Fibroblast of mammary gland (primary cell): ENCODE measurements at regions not wholly inside any gene's neighbourhood (a gene's known extent, or its start where the extent isn't known, plus 50 kb on each side); places are given as distances from the start of the nearest gene placed in this dataset.

Source experiments
- DNase-seq: peaks from one replicate; pipeline ENCODE4 v3.0.0-alpha.2; 2010; ENCODE audit warnings: low read depth
- H3K4me3 ChIP-seq: 2 replicates; pipeline ENCODE4 v1.5.1; 2011; ENCODE audit warnings: low read depth, mild to moderate bottlenecking, low read length, moderate library complexity; ENCODE audit not compliant: control insufficient read depth
- TF ChIP-seq, protein P1 (sequence below): conservative IDR thresholded peaks from 2 replicates; pipeline ENCODE4 v1.5.1; 2011; ENCODE audit warnings: low read depth, low read length, inconsistent platforms; ENCODE audit not compliant: control insufficient read depth, insufficient read depth

DNA sequence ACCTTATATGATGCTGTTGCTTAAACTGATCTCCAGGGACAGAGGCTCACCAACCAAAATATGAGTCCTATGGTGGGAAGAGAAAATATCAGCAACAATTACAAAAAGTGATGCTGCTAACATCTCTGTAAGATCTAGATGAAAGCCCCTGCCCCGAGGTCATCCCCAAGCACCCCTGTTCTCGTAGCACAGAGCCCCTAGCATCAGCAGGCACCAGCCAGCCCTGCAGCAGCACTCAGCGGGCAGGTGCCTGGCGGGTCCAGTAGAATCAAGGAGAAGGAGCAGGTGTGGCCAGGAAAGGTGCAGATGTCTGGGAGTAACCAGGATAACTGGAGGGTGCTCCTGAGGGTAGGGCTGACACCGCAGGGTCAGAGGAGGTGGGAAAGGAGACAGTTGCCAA is 474.2 kb upstream of the MYT1L start:
- TF ChIP-seq, protein P1, sequence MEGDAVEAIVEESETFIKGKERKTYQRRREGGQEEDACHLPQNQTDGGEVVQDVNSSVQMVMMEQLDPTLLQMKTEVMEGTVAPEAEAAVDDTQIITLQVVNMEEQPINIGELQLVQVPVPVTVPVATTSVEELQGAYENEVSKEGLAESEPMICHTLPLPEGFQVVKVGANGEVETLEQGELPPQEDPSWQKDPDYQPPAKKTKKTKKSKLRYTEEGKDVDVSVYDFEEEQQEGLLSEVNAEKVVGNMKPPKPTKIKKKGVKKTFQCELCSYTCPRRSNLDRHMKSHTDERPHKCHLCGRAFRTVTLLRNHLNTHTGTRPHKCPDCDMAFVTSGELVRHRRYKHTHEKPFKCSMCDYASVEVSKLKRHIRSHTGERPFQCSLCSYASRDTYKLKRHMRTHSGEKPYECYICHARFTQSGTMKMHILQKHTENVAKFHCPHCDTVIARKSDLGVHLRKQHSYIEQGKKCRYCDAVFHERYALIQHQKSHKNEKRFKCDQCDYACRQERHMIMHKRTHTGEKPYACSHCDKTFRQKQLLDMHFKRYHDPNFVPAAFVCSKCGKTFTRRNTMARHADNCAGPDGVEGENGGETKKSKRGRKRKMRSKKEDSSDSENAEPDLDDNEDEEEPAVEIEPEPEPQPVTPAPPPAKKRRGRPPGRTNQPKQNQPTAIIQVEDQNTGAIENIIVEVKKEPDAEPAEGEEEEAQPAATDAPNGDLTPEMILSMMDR, result no peak
- no peak overlapping the region for H3K4me3 ChIP-seq
- no peak for DNase-seq

DNA sequence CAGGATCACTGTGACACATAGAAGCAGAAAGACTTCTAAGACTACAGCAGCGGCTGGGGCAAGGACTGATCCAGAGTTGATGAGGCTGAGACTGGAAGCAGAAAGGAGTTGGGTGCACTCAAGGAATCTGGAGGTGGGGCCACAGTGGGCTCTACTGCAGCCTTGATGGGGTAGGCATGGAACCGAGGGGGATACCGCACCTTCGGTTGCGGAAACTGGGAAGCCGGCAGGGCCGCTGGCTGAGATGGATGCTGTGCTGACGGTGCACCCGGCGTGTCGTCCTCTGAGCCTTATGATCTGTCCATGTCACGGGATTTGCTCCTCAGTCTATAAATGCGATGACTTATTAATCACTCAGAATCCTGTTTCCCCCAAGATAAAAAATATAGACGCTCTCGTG is 473.5 kb upstream of the MYT1L start:
- TF ChIP-seq, protein P1, result no peak
- no peak overlapping the region for H3K4me3 ChIP-seq
- DNase-seq, result no peak

GRCh38 chr2:2801458-2801857 is 470.4 kb upstream of the MYT1L start:
- TF ChIP-seq, protein P1, result no peak
- DNase-seq, result no peak
- no peak overlapping the region for H3K4me3 ChIP-seq

- H3K4me3 ChIP-seq, result no peak overlapping the region
- TF ChIP-seq, protein P1, result no peak
- DNase-seq, result no peak
Observed at GRCh38 chr2:2800697-2801096, 469.6 kb upstream of the MYT1L start.

DNA sequence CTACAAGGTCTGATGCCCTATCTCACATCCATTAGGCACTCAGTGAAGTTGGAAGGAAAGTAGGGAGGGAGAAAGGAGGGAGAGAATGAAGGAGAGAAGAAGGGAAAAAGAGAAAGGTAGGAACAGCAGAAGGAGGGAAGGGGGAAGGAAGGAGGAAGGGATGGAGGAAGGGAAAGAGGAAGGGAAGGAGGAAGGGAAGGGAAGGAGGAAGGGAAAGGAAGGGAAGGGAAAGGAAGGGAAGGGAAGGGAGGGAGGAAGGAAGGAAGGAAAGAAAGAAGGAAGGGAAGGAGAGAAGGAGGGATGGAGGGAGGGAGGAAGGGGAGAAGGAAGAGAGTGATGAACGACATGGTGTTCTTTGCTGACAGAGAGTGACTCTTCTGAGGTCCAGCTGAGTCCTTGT is 468.9 kb upstream of the MYT1L start:
- TF ChIP-seq, protein P1, result no peak
- no peak overlapping the region for H3K4me3 ChIP-seq
- DNase-seq, result no peak

DNA sequence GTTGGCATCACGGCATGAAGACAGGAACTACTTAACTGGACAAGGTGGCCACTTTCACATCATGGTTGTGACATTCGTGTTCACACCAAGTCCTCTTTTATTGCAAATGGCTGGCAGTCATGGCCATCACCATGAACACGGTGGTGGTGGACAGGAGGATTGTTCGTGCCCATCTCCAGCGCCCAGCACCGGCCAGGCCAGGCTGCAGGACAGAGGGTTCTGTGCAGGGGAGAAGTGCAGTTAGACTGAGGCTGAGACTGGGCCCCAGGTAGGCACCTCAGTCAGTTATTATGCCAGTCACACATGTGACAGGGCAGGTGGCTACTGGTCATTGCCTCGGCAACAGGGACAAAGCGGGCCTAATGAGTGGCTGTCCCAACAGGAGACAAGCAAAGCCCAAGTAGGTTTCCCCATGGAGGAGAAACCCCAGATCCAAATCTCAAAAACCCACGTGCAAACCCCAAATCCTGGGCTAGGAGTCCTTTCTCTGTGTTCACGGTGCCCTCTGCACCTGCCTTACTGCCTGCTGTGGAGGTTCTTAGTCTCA is 468.1 kb upstream of the MYT1L start:
- TF ChIP-seq, protein P1, result no peak
- DNase-seq, result no peak
- no peak overlapping the region for H3K4me3 ChIP-seq

GRCh38 chr2:2798337-2798736 is 467.3 kb upstream of the MYT1L start:
- H3K4me3 ChIP-seq, result no peak overlapping the region
- DNase-seq, result no peak
- TF ChIP-seq, protein P1, result no peak
